ENCODE measurements at regions not wholly inside any gene's neighbourhood (a gene's known extent, or its start where the extent isn't known, plus 50 kb on each side); places are given as distances from the start of the nearest gene placed in this dataset.
"Not testable (repeated sequence)": the region's sequence is repeated elsewhere in the genome, so short reads cannot be mapped to it uniquely, and the experiment has no call there.

DNA sequence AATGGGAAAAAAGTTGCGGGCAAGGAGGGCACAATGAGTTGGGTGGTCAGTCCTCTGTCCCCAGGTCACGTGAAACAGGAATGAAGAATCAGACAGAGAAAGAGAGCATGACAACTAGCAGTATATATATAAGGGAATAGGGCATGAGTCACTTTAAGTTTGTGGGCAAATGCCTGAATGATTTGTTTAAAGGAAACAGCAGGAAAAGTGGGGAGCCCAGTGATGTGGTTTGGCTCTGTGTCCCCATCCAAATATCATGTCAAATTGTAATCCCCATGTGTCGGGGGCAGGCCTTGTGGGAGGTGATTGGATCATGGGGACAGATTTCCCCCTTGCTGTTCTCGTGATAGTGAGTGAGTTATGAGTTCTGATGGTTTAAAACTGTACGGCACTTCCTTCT is 195.3 kb upstream of the IGF1 start:
- Histone ChIP-seq H3K36me3 (ENCODE audit: control insufficient read depth, insufficient read depth, low read length) (no peaks in the 10 kb centered on the region), H3K27ac (ENCODE audit: low read length) (no peak overlapping the region), H3K9me3 (ENCODE audit: control insufficient read depth, insufficient read depth, low read depth, low read length) (no peaks in the 10 kb centered on the region), H3K4me3 (ENCODE audit: low read depth in 2 of 2, low read length in 2 of 2) (no peak overlapping the region), H3K4me1 (ENCODE audit: control insufficient read depth, insufficient read depth, low read length) (no peaks in the 10 kb centered on the region), H3K27me3 (ENCODE audit: control insufficient read depth, insufficient read depth, low read length) (no peaks in the 10 kb centered on the region)
- no TSS peak for BruUV-seq (replicated peaks)
- intact Hi-C loops (cut with micrococcal nuclease; ENCODE audit: unreplicated experiment) = no loop called here
- ATAC-seq = no peak
- TF ChIP-seq SIN3A (IDR thresholded peaks at IDR 0.05; ENCODE audit: borderline replicate concordance, insufficient read depth, low read depth, low read length) = no peak
- TF ChIP-seq, protein P1, sequence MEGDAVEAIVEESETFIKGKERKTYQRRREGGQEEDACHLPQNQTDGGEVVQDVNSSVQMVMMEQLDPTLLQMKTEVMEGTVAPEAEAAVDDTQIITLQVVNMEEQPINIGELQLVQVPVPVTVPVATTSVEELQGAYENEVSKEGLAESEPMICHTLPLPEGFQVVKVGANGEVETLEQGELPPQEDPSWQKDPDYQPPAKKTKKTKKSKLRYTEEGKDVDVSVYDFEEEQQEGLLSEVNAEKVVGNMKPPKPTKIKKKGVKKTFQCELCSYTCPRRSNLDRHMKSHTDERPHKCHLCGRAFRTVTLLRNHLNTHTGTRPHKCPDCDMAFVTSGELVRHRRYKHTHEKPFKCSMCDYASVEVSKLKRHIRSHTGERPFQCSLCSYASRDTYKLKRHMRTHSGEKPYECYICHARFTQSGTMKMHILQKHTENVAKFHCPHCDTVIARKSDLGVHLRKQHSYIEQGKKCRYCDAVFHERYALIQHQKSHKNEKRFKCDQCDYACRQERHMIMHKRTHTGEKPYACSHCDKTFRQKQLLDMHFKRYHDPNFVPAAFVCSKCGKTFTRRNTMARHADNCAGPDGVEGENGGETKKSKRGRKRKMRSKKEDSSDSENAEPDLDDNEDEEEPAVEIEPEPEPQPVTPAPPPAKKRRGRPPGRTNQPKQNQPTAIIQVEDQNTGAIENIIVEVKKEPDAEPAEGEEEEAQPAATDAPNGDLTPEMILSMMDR (IDR thresholded peaks at IDR 0.05) = no peak
- no peak for TF ChIP-seq POLR2AphosphoS5 (IDR thresholded peaks at IDR 0.05; ENCODE audit: low read depth, low read length)
- no peak for TF ChIP-seq TCF7L2 (IDR thresholded peaks at IDR 0.05; ENCODE audit: low read depth, low read length)
- TF ChIP-seq, protein P2, sequence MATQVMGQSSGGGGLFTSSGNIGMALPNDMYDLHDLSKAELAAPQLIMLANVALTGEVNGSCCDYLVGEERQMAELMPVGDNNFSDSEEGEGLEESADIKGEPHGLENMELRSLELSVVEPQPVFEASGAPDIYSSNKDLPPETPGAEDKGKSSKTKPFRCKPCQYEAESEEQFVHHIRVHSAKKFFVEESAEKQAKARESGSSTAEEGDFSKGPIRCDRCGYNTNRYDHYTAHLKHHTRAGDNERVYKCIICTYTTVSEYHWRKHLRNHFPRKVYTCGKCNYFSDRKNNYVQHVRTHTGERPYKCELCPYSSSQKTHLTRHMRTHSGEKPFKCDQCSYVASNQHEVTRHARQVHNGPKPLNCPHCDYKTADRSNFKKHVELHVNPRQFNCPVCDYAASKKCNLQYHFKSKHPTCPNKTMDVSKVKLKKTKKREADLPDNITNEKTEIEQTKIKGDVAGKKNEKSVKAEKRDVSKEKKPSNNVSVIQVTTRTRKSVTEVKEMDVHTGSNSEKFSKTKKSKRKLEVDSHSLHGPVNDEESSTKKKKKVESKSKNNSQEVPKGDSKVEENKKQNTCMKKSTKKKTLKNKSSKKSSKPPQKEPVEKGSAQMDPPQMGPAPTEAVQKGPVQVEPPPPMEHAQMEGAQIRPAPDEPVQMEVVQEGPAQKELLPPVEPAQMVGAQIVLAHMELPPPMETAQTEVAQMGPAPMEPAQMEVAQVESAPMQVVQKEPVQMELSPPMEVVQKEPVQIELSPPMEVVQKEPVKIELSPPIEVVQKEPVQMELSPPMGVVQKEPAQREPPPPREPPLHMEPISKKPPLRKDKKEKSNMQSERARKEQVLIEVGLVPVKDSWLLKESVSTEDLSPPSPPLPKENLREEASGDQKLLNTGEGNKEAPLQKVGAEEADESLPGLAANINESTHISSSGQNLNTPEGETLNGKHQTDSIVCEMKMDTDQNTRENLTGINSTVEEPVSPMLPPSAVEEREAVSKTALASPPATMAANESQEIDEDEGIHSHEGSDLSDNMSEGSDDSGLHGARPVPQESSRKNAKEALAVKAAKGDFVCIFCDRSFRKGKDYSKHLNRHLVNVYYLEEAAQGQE (IDR thresholded peaks at IDR 0.05; ENCODE audit: insufficient read depth in 1 of 2, low read depth in 2 of 2, low read length in 1 of 2) = no peak
- in situ Hi-C loops (cut with HindIII; ENCODE audit: low pct_unique_long_range_greater_than_20kb, low sequenced_read_pairs) = no loop called here
- DNase-seq (ENCODE audit: low read depth, low spot score) = no peak
- ChIA-PET CTCF (no interaction called here), POLR2A (no interaction called here)

DNA sequence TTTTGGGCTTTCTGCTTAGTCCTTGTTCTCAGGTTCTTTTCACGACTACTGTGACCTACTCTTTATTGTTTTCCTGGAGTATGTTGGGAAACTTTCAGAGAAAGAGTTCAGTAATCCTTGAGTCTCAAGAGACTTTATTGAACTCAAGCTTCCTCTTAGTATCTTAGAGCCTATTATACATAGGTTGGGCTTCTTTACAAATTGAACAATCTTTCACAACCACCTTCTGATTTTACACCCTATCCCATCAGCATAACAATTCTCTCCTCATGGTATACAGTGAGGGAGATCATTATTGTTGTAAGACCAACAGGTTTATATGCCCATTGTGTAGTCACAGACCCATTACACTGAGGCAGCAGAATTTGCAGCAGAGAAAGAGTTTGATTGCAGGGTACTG is 193.2 kb upstream of the IGF1 start:
- Histone ChIP-seq H3K9me3 (ENCODE audit: control insufficient read depth, insufficient read depth, low read depth, low read length) (no peaks in the 10 kb centered on the region), H3K4me1 (ENCODE audit: control insufficient read depth, insufficient read depth, low read length) (no peaks in the 10 kb centered on the region), H3K4me3 (ENCODE audit: low read depth in 2 of 2, low read length in 2 of 2) (no peak overlapping the region), H3K27me3 (ENCODE audit: control insufficient read depth, insufficient read depth, low read length) (no peaks in the 10 kb centered on the region), H3K27ac (ENCODE audit: low read length) (no peak overlapping the region), H3K36me3 (ENCODE audit: control insufficient read depth, insufficient read depth, low read length) (no peaks in the 10 kb centered on the region)
- DNase-seq (ENCODE audit: low read depth, low spot score) (no peak), ATAC-seq (no peak)
- BruUV-seq (replicated peaks) = no TSS peak
- intact Hi-C loops (cut with micrococcal nuclease; ENCODE audit: unreplicated experiment) = no loop called here
- TF ChIP-seq, protein P2 (IDR thresholded peaks at IDR 0.05; ENCODE audit: insufficient read depth in 1 of 2, low read depth in 2 of 2, low read length in 1 of 2) = no peak
- no peak for TF ChIP-seq TCF7L2 (IDR thresholded peaks at IDR 0.05; ENCODE audit: low read depth, low read length)
- TF ChIP-seq, protein P1 (IDR thresholded peaks at IDR 0.05) = no peak
- no peak for TF ChIP-seq POLR2AphosphoS5 (IDR thresholded peaks at IDR 0.05; ENCODE audit: low read depth, low read length)
- no peak for TF ChIP-seq SIN3A (IDR thresholded peaks at IDR 0.05; ENCODE audit: borderline replicate concordance, insufficient read depth, low read depth, low read length)
- in situ Hi-C loops (cut with HindIII; ENCODE audit: low pct_unique_long_range_greater_than_20kb, low sequenced_read_pairs) = no loop called here
- CTCF ChIA-PET = no interaction called here
- POLR2A ChIA-PET = no interaction called here

DNA sequence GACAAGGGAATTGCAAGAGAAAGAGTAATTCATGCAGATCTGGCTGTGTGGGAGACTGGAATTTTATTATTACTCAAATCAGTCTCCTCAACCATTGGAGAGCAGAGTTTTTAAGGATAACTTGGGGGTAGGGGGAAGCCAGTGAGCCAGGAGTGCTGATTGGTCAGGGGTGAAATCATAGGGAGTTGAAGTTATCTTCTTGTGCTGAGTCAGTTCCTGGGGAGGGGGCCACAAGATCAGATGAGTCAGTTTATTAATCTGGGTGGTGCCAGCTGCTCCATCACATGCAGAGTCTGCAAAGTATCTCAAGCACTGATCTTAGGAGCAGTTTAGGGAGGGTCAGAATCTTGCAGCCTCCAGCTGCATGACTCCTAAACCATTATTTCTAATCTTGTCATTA is 191.8 kb upstream of the IGF1 start:
- H3K4me1 ChIP-seq (ENCODE audit: control insufficient read depth, insufficient read depth, low read length); in situ Hi-C loops (cut with HindIII; ENCODE audit: low pct_unique_long_range_greater_than_20kb, low sequenced_read_pairs); ATAC-seq; H3K4me3 ChIP-seq (ENCODE audit: low read depth in 2 of 2, low read length in 2 of 2); BruUV-seq (replicated peaks); H3K9me3 ChIP-seq (ENCODE audit: control insufficient read depth, insufficient read depth, low read depth, low read length); CTCF ChIA-PET; POLR2A ChIA-PET; DNase-seq (ENCODE audit: low read depth, low spot score); H3K36me3 ChIP-seq (ENCODE audit: control insufficient read depth, insufficient read depth, low read length); H3K27me3 ChIP-seq (ENCODE audit: control insufficient read depth, insufficient read depth, low read length); H3K27ac ChIP-seq (ENCODE audit: low read length); intact Hi-C loops (cut with micrococcal nuclease; ENCODE audit: unreplicated experiment): not testable (repeated sequence)
